Small intestine (tissue), 7 donors: ENCODE measurements at regions not wholly inside any gene's neighbourhood (a gene's known extent, or its start where the extent isn't known, plus 50 kb on each side); places are given as distances from the start of the nearest gene placed in this dataset.
"Not testable (repeated sequence)": the region's sequence is repeated elsewhere in the genome, so short reads cannot be mapped to it uniquely, and the experiment has no call there.

Experiments
- DNase-seq, 2 donors: peaks; one replicate each; pipeline versions ENCODE4 v3.0.0 to v3.0.0-alpha.2; 2013
- FAIRE-seq: peaks from 2 replicates; lab custom pipeline; 2012; peaks lifted over from hg19 to GRCh38; lab: Jason Lieb, UNC
- H3K27ac ChIP-seq, 3 donors: one replicate each; pipeline ENCODE4 v1.5.1; 2013; ENCODE audit warnings: low read length in 2 of 3, mild to moderate bottlenecking in 2 of 3, control low read depth in 1 of 3, inconsistent platforms in 1 of 3, low read depth in 1 of 3, moderate library complexity in 1 of 3
- H3K27me3 ChIP-seq, 3 donors: one replicate each; pipeline ENCODE4 v1.6.1; 2013; ENCODE audit warnings: low read length in 3 of 3, inconsistent platforms in 1 of 3; ENCODE audit not compliant: control insufficient read depth in 3 of 3, insufficient read depth in 3 of 3
- H3K36me3 ChIP-seq, 3 donors: one replicate each; pipeline ENCODE4 v1.6.1; 2013; ENCODE audit warnings: low read length in 3 of 3, inconsistent platforms in 1 of 3, low read depth in 1 of 3, mild to moderate bottlenecking in 1 of 3, moderate library complexity in 1 of 3; ENCODE audit not compliant: control insufficient read depth in 3 of 3, insufficient read depth in 2 of 3
- H3K4me1 ChIP-seq, 3 donors: one replicate each; pipeline ENCODE4 v1.6.1; 2013; ENCODE audit warnings: low read length in 2 of 3, inconsistent platforms in 1 of 3, low read depth in 1 of 3, mild to moderate bottlenecking in 1 of 3, moderate library complexity in 1 of 3; ENCODE audit not compliant: control insufficient read depth in 3 of 3, insufficient read depth in 2 of 3
- H3K4me3 ChIP-seq, 3 donors: one replicate each; pipeline ENCODE4 v1.5.1; 2013; ENCODE audit warnings: low read length in 3 of 3, control low read depth in 1 of 3, inconsistent platforms in 1 of 3, low read depth in 1 of 3, mild to moderate bottlenecking in 1 of 3, moderate library complexity in 1 of 3
- H3K9me3 ChIP-seq, 2 donors: one replicate each; pipeline ENCODE4 v1.6.1; 2013; ENCODE audit warnings: low read depth in 1 of 2, low read length in 1 of 2; ENCODE audit not compliant: control insufficient read depth in 2 of 2, insufficient read depth in 1 of 2
- WGBS, 3 donors: extraction: QIAGEN DNeasy Blood & Tissue Kit; methylation state at CpG; one replicate each; pipeline ENCODE4 v1.1.7; 2013; 5-methylcytosine and 5-hydroxymethylcytosine counted together
- donor health status: healthy with polysubstance abuse.
- donor health status: control.
- donor health status: control.
- donor health status: Bipolar disorder and iron deficiency.
- donor health status: healthy.

- Histone ChIP-seq H3K27me3 (no peaks in the 10 kb centered on the region), H3K4me1 (no peaks in the 10 kb centered on the region), H3K9me3 (no peaks in the 10 kb centered on the region), H3K4me3 (no peak overlapping the region), H3K27ac (no peak overlapping the region), H3K36me3 (no peaks in the 10 kb centered on the region)
- DNase-seq (no peak), FAIRE-seq (no peak)
- 80 to 84% (median 83%) methylated on average over 13 of the region's 13 CpGs for WGBS, 3 donors
These were observed 120.1 kb downstream of the CYP26B1 start for GRCh38 chr2:72027426-72028161.

DNA sequence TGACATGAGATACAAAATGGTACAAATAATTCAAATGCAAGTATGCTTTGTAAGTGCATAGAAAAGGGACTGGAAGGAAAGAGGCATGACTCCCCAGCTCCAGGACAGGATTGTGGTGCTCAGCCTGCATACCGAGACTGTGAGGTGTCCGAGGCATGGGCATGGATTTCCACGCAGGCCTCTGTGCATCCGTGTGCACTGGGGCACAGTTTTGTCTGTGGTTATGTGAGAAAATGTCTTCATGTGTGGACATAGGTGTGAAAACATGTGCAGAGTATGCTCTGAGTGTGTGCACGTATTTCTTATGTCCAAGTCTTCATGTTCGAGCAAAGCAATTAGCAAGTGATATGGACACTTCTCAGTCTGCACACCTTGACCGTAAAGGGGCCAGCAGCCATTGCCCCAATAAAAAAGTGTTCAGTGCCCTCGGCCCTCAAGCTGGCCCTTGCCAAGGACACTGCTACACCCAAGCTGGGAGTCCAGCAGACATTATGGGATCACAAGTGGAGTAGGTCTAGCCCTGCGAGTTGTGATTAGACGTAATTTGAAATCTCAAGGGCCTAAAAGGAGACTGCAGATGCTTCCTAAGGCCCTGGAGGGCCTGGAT is 120.7 kb downstream of the CYP26B1 start:
- DNase-seq (no peak), FAIRE-seq (no peak)
- H3K4me3 ChIP-seq, result no peak overlapping the region
- H3K27ac ChIP-seq, result no peak overlapping the region
- H3K27me3 ChIP-seq, result no peaks in the 10 kb centered on the region
- H3K9me3 ChIP-seq, result no peaks in the 10 kb centered on the region
- H3K36me3 ChIP-seq, result no peaks in the 10 kb centered on the region
- WGBS, 3 donors, result 83 to 90% (median 87%) methylated on average over 10 of the region's 10 CpGs
- H3K4me1 ChIP-seq, result no peaks in the 10 kb centered on the region

- 72 to 85% (median 83%) methylated on average over 15 to 16 of the region's 16 CpGs for WGBS, 3 donors
- Histone ChIP-seq H3K36me3 (no peaks in the 10 kb centered on the region), H3K27me3 (no peaks in the 10 kb centered on the region), H3K4me1 (no peaks in the 10 kb centered on the region), H3K4me3 (no peak overlapping the region), H3K27ac (no peak overlapping the region), H3K9me3 (no peaks in the 10 kb centered on the region)
- FAIRE-seq (no peak), DNase-seq (no peak)
These were observed 123.0 kb downstream of the CYP26B1 start for GRCh38 chr2:72024451-72025175.

GRCh38 chr2:72023678-72024390 is 123.8 kb downstream of the CYP26B1 start:
- H3K36me3 ChIP-seq, result no peaks in the 10 kb centered on the region
- no peaks in the 10 kb centered on the region for H3K27me3 ChIP-seq
- H3K4me3 ChIP-seq, result no peak overlapping the region
- WGBS, 3 donors, result 78 to 88% (median 83%) methylated on average over 7 of the region's 7 CpGs
- no peak overlapping the region for H3K27ac ChIP-seq
- H3K9me3 ChIP-seq, result no peaks in the 10 kb centered on the region
- H3K4me1 ChIP-seq, result no peaks in the 10 kb centered on the region
- DNase-seq (no peak), FAIRE-seq (no peak)

GRCh38 chr2:72021371-72021770 is 126.3 kb downstream of the CYP26B1 start:
- not testable (repeated sequence) for H3K4me3 ChIP-seq

DNA sequence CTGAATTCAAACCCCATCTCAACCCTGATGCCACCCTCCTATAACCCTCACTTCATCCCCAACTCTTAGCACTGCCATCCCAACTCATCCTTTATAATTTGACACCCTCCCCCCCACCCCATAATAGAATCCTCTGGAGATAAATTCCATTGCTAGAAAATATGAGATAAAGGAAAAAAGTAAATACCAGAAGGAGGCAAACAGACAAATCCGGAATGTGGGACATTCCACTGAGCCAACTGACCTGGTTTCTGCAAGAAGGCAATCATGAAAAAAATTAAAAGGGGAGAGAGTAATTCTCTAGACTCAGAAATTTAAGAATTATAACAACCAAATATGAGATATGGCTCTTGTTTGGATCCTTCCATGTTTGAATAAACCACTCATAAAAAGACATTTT is 132.4 kb downstream of the CYP26B1 start:
- no peak overlapping the region for H3K4me3 ChIP-seq
- WGBS, 3 donors, result 39 to 54% (median 43%) methylated on average over 1 of the region's 1 CpG
- H3K4me1 ChIP-seq, result no peaks in the 10 kb centered on the region
- no peak for FAIRE-seq
- H3K9me3 ChIP-seq, result no peaks in the 10 kb centered on the region
- no peak overlapping the region for H3K27ac ChIP-seq
- no peak for DNase-seq
- H3K27me3 ChIP-seq, result peaks cover 0 to 3% (median 0%) of the 10 kb centered on the region in 3 donors
- H3K36me3 ChIP-seq, result no peaks in the 10 kb centered on the region

More at GRCh38 chr2:72021371-72021770, 126.3 kb downstream of the CYP26B1 start:
- WGBS, 3 donors, result 72 to 86% (median 73%) methylated on average over 13 to 16 of the region's 16 CpGs
- not testable (repeated sequence) for H3K27ac ChIP-seq, FAIRE-seq, H3K36me3 ChIP-seq, H3K9me3 ChIP-seq, H3K27me3 ChIP-seq, H3K4me1 ChIP-seq, DNase-seq

DNA sequence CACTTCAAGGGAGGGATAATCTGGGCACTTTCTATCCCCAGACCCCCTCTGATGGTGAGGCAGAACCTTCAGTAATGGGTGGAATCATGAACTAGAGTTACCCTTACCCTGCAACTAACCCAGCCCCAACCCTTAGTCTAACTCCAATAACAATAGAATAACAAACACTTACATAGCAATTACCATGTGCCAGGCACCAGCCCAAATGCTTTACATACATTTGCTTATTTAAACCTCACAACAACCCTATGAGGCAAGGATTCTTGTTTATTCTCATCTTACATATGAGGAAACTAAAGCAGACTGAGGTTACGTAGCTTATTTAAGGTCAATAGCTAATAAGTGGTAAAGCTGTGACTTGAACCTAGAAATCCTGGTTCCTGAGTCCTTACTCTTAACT is 132.8 kb downstream of the CYP26B1 start:
- Histone ChIP-seq H3K4me1 (no peaks in the 10 kb centered on the region), H3K36me3 (no peaks in the 10 kb centered on the region), H3K27ac (no peak overlapping the region), H3K9me3 (no peaks in the 10 kb centered on the region), H3K27me3 (peaks cover 0 to 3% (median 0%) of the 10 kb centered on the region in 3 donors), H3K4me3 (no peak overlapping the region)
- DNase-seq (no peak), FAIRE-seq (no peak)
- 90 to 95% (median 91%) methylated on average over 1 of the region's 1 CpG for WGBS, 3 donors

- Histone ChIP-seq H3K27me3 (peaks cover 0 to 3% (median 0%) of the 10 kb centered on the region in 3 donors), H3K4me3 (no peak overlapping the region), H3K36me3 (no peaks in the 10 kb centered on the region), H3K4me1 (no peaks in the 10 kb centered on the region), H3K9me3 (no peaks in the 10 kb centered on the region), H3K27ac (no peak overlapping the region)
- FAIRE-seq (no peak), DNase-seq (no peak)
- 92 to 95% (median 93%) methylated on average over 6 of the region's 6 CpGs for WGBS, 3 donors
These were observed 133.9 kb downstream of the CYP26B1 start for GRCh38 chr2:72013726-72014125.
